ENCODE measurements at regions not wholly inside any gene's neighbourhood (a gene's known extent, or its start where the extent isn't known, plus 50 kb on each side); places are given as distances from the start of the nearest gene placed in this dataset.

- intact Hi-C loops (cut with micrococcal nuclease; ENCODE audit: unreplicated experiment) = no loop called here
- CTCF ChIA-PET = no interaction called here
- BruUV-seq (replicated peaks) = no TSS peak
- H3K4me1 ChIP-seq = no peaks in the 10 kb centered on the region
- H3K27me3 ChIP-seq (replicated peaks; ENCODE audit: control insufficient read depth, insufficient read depth, low read length) = no peaks in the 10 kb centered on the region
- TF ChIP-seq, protein P1, sequence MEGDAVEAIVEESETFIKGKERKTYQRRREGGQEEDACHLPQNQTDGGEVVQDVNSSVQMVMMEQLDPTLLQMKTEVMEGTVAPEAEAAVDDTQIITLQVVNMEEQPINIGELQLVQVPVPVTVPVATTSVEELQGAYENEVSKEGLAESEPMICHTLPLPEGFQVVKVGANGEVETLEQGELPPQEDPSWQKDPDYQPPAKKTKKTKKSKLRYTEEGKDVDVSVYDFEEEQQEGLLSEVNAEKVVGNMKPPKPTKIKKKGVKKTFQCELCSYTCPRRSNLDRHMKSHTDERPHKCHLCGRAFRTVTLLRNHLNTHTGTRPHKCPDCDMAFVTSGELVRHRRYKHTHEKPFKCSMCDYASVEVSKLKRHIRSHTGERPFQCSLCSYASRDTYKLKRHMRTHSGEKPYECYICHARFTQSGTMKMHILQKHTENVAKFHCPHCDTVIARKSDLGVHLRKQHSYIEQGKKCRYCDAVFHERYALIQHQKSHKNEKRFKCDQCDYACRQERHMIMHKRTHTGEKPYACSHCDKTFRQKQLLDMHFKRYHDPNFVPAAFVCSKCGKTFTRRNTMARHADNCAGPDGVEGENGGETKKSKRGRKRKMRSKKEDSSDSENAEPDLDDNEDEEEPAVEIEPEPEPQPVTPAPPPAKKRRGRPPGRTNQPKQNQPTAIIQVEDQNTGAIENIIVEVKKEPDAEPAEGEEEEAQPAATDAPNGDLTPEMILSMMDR (IDR thresholded peaks at IDR 0.05; ENCODE audit: insufficient read depth in 1 of 2, low read depth in 1 of 2, low read length in 1 of 2, severe bottlenecking in 1 of 2, unreplicated experiment in 1 of 2) = no peak
- no peaks in the 10 kb centered on the region; the same call in 1 of the 2 replicates for H3K9me3 ChIP-seq
- H3K36me3 ChIP-seq (ENCODE audit: control insufficient read depth, insufficient read depth, low read length) = no peaks in the 10 kb centered on the region
- DNase-seq = no peak
- POLR2A ChIA-PET = no interaction called here
- Mint-ChIP-seq H3K4me1 (ENCODE audit: low read depth, unreplicated experiment) (no peaks in the 10 kb centered on the region), H3K27ac (ENCODE audit: unreplicated experiment) (no peak overlapping the region), H3K4me3 (ENCODE audit: unreplicated experiment) (no peak overlapping the region), H3K36me3 (ENCODE audit: insufficient read depth, unreplicated experiment) (no peaks in the 10 kb centered on the region), H3K27me3 (ENCODE audit: insufficient read depth, unreplicated experiment) (no peaks in the 10 kb centered on the region), H3K9me3 (ENCODE audit: unreplicated experiment) (no peaks in the 10 kb centered on the region)
- H3K4me3 ChIP-seq (ENCODE audit: low read depth, low read length) = no peak overlapping the region
Observed at GRCh38 chr7:85449478-85449877, 262.6 kb upstream of the SEMA3D start.

DNA sequence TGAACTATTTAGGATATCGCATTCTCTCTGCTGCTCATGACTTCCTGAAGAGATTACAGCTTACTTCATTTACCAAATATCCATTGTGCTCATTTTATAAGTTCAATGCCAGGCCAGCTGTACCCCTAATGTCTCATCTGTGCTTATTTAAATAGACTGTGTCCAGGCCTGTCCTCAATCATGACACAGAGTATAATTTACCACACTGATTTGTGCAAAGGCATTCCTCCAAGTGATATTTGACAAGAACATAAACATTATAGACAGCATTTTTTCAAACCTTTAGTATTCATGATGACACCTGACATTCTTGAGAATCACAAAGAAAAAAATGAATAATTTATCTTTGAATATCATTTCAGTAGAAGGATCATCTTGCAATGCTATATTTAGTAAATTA, 260.1 kb upstream of the SEMA3D start:
- TF ChIP-seq, protein P1 (IDR thresholded peaks at IDR 0.05; ENCODE audit: insufficient read depth in 1 of 2, low read depth in 1 of 2, low read length in 1 of 2, severe bottlenecking in 1 of 2, unreplicated experiment in 1 of 2) = no peak
- POLR2A ChIA-PET = no interaction called here

DNA sequence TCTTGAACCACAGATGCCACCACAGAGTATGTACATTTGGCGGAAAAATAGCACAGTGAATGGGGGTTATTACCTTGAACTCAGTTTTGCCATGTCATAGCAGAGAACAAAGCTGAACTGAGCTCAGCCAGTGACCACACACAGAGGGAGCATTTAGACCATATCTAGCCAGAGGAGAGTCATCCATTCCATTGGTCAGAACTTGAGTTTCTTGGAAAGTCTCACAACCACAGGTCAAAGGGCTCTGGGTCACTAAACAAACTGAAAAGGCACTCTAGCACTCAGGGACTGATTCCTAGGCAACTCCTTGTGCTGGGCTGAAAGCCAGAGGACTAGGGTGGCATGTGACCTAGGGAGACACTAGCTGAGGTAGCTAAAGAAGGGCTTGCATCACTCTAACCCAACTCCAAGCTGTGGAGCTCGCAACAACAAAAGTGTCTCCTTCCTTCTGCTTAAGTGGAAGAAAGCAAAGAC, 239.7 kb upstream of the SEMA3D start:
- DNase-seq = no peak
- H3K36me3 Mint-ChIP-seq (ENCODE audit: insufficient read depth, unreplicated experiment) = no peaks in the 10 kb centered on the region
- POLR2A ChIA-PET = no interaction called here
- intact Hi-C loops (cut with micrococcal nuclease; ENCODE audit: unreplicated experiment) = no loop called here
- no TSS peak for BruUV-seq (replicated peaks)
- Histone ChIP-seq H3K4me3 (ENCODE audit: low read depth, low read length) (no peak overlapping the region), H3K9me3 (no peaks in the 10 kb centered on the region), H3K36me3 (ENCODE audit: control insufficient read depth, insufficient read depth, low read length) (no peaks in the 10 kb centered on the region), H3K27me3 (replicated peaks; ENCODE audit: control insufficient read depth, insufficient read depth, low read length) (no peaks in the 10 kb centered on the region), H3K4me1 (no peaks in the 10 kb centered on the region)
- H3K9me3 Mint-ChIP-seq (ENCODE audit: unreplicated experiment) = peaks cover 23% of the 10 kb centered on the region
- H3K4me1 Mint-ChIP-seq (ENCODE audit: low read depth, unreplicated experiment) = no peaks in the 10 kb centered on the region
- CTCF ChIA-PET = no interaction called here
- no peak overlapping the region for H3K4me3 Mint-ChIP-seq (ENCODE audit: unreplicated experiment)
- H3K27me3 Mint-ChIP-seq (ENCODE audit: insufficient read depth, unreplicated experiment) = no peaks in the 10 kb centered on the region
- TF ChIP-seq, protein P1 (IDR thresholded peaks at IDR 0.05; ENCODE audit: insufficient read depth in 1 of 2, low read depth in 1 of 2, low read length in 1 of 2, severe bottlenecking in 1 of 2, unreplicated experiment in 1 of 2) = no peak
- no peak overlapping the region for H3K27ac Mint-ChIP-seq (ENCODE audit: unreplicated experiment)

More for the DNA sequence above, 260.1 kb upstream of the SEMA3D start:
- no peaks in the 10 kb centered on the region for H3K9me3 Mint-ChIP-seq (ENCODE audit: unreplicated experiment)
- Histone ChIP-seq H3K9me3 (no peaks in the 10 kb centered on the region; the same call in 1 of the 2 replicates), H3K36me3 (ENCODE audit: control insufficient read depth, insufficient read depth, low read length) (no peaks in the 10 kb centered on the region), H3K4me3 (ENCODE audit: low read depth, low read length) (no peak overlapping the region), H3K4me1 (no peaks in the 10 kb centered on the region), H3K27me3 (replicated peaks; ENCODE audit: control insufficient read depth, insufficient read depth, low read length) (no peaks in the 10 kb centered on the region)
- DNase-seq = no peak
- H3K4me1 Mint-ChIP-seq (ENCODE audit: low read depth, unreplicated experiment) = peaks cover 4% of the 10 kb centered on the region
- CTCF ChIA-PET = no interaction called here
- intact Hi-C loops (cut with micrococcal nuclease; ENCODE audit: unreplicated experiment) = no loop called here
- no peak overlapping the region for H3K27ac Mint-ChIP-seq (ENCODE audit: unreplicated experiment)
- H3K27me3 Mint-ChIP-seq (ENCODE audit: insufficient read depth, unreplicated experiment) = no peaks in the 10 kb centered on the region
- BruUV-seq (replicated peaks) = no TSS peak
- no peaks in the 10 kb centered on the region for H3K36me3 Mint-ChIP-seq (ENCODE audit: insufficient read depth, unreplicated experiment)
- no peak overlapping the region for H3K4me3 Mint-ChIP-seq (ENCODE audit: unreplicated experiment)

All from Caco-2 (cell line).